H1 (cell line): ENCODE measurements at regions not wholly inside any gene's neighbourhood (a gene's known extent, or its start where the extent isn't known, plus 50 kb on each side); places are given as distances from the start of the nearest gene placed in this dataset.

Experiments used
- CTCF ChIA-PET: fragments of 300-600 bp; sonication (Branson Sonifier 250); formaldehyde crosslinking; loops from one replicate; lab custom pipeline; 2021; ENCODE audit not compliant: partially characterized antibody; lab: Charles Lee
- POLR2A ChIA-PET: fragments of 300-600 bp; sonication (Branson Sonifier 250); formaldehyde crosslinking; loops from one replicate; lab custom pipeline; 2021; ENCODE audit warnings: inconsistent platforms; ENCODE audit not compliant: partially characterized antibody; lab: Charles Lee
- DNase-seq, 2 experiments: peaks; one replicate each; pipeline versions ENCODE4 v3.0.0 to v3.0.0-alpha.2; 2010 to 2022; ENCODE audit warnings: low spot score in 2 of 2, low read depth in 1 of 2, mixed read lengths in 1 of 2
- FAIRE-seq: peaks from 2 replicates; lab custom pipeline; 2011; peaks lifted over from hg19 to GRCh38; lab: Jason Lieb, UNC
- H2AFZ ChIP-seq: 2 replicates; pipeline ENCODE4 v1.8.1; 2012; ENCODE audit warnings: low read length, inconsistent platforms
- H2AK5ac ChIP-seq: 2 replicates; pipeline ENCODE4 v1.6.1; 2013; ENCODE audit warnings: low read depth, low read length
- H2BK120ac ChIP-seq: replicated peaks from 2 replicates; pipeline ENCODE3; 2013; ENCODE audit warnings: low read depth, low read length, inconsistent platforms
- H2BK12ac ChIP-seq: 2 replicates; pipeline ENCODE4 v1.6.1; 2013; ENCODE audit warnings: low read depth, low read length
- H2BK15ac ChIP-seq: 2 replicates; pipeline ENCODE4 v1.6.1; 2013; ENCODE audit warnings: low read length
- H2BK20ac ChIP-seq: 2 replicates; pipeline ENCODE4 v1.6.1; 2013; ENCODE audit warnings: low read length
- H2BK5ac ChIP-seq: 2 replicates; pipeline ENCODE4 v1.6.1; 2013; ENCODE audit warnings: low read depth, low read length
- H3K14ac ChIP-seq: 2 replicates; pipeline ENCODE4 v1.6.1; 2013; ENCODE audit warnings: inconsistent platforms; ENCODE audit not compliant: insufficient read length
- H3K18ac ChIP-seq: 2 replicates; pipeline ENCODE4 v1.6.1; 2013; ENCODE audit warnings: low read length; ENCODE audit errors: extremely low read depth
- H3K23ac ChIP-seq: 2 replicates; pipeline ENCODE4 v1.6.1; 2013; ENCODE audit warnings: inconsistent platforms; ENCODE audit not compliant: insufficient read length
- H3K23me2 ChIP-seq: 2 replicates; pipeline ENCODE4 v1.6.1; 2013; ENCODE audit warnings: low read depth, low read length
- H3K27ac ChIP-seq: 2 replicates; pipeline ENCODE4 v1.6.1; 2011; ENCODE audit warnings: low read depth, low read length, inconsistent platforms
- H3K27me3 ChIP-seq, 4 experiments: replicated peaks in 1 of 4; 1 replicate in 1 of 4; 2 replicates in 3 of 4; pipeline versions ENCODE4 v1.6.1 to v1.8.1; 2011 to 2013; ENCODE audit warnings: low read length in 3 of 4, mild to moderate bottlenecking in 3 of 4, inconsistent platforms in 2 of 4, mixed read lengths in 2 of 4, moderate library complexity in 1 of 4; ENCODE audit not compliant: control insufficient read depth in 3 of 4, insufficient read depth in 3 of 4; ENCODE audit errors: extremely low read depth in 1 of 4
- H3K36me3 ChIP-seq, 4 experiments: 2 replicates each; pipeline versions ENCODE4 v1.6.1 to v1.8.1; 2011 to 2013; ENCODE audit warnings: mild to moderate bottlenecking in 4 of 4, low read length in 3 of 4, moderate library complexity in 2 of 4, control low read depth in 1 of 4, inconsistent platforms in 1 of 4; ENCODE audit not compliant: insufficient read depth in 4 of 4, control insufficient read depth in 2 of 4
- H3K4ac ChIP-seq: replicated peaks from 2 replicates; pipeline ENCODE3; 2013; ENCODE audit warnings: low read length, low read depth, mixed read lengths, inconsistent platforms; ENCODE audit not compliant: insufficient read length
- H3K4me1 ChIP-seq, 4 experiments: replicated peaks in 1 of 4; 1 replicate in 1 of 4; 2 replicates in 3 of 4; pipeline versions ENCODE4 v1.6.1 to v1.8.1; 2011 to 2013; ENCODE audit warnings: low read length in 3 of 4, inconsistent platforms in 2 of 4, mixed read lengths in 1 of 4; ENCODE audit not compliant: insufficient read depth in 4 of 4, control insufficient read depth in 3 of 4
- H3K4me2 ChIP-seq, 2 experiments: 2 replicates each; pipeline versions ENCODE4 v1.6.1 to v1.8.1; 2011 to 2013; ENCODE audit warnings: low read depth in 2 of 2, low read length in 2 of 2, control low read depth in 1 of 2, inconsistent platforms in 1 of 2, mild to moderate bottlenecking in 1 of 2; ENCODE audit not compliant: insufficient read depth in 1 of 2
- H3K4me3 ChIP-seq, 4 experiments: fragments of 200-600, 300-600 bp in 1 of 4; sonication (generic), shearing (Covaris generic), sonication (Bioruptor Twin) in 1 of 4; 2 replicates each; pipeline versions ENCODE4 v1.5.1 to v1.8.1; 2011 to 2016; ENCODE audit warnings: low read length in 4 of 4, low read depth in 3 of 4, control low read depth in 2 of 4, inconsistent platforms in 2 of 4, mild to moderate bottlenecking in 2 of 4, mixed read lengths in 1 of 4, moderate library complexity in 1 of 4; ENCODE audit not compliant: insufficient read depth in 2 of 4; ENCODE audit errors: extremely low read depth in 1 of 4
- H3K56ac ChIP-seq: replicated peaks from 2 replicates; pipeline ENCODE3; 2013; ENCODE audit warnings: low read depth, mild to moderate bottlenecking, mixed read lengths, low read length, inconsistent platforms; ENCODE audit not compliant: insufficient read length
- H3K79me1 ChIP-seq: 2 replicates; pipeline ENCODE4 v1.6.1; 2013; ENCODE audit warnings: low read depth, low read length, control low read depth
- H3K79me2 ChIP-seq, 2 experiments: 2 replicates each; pipeline versions ENCODE4 v1.6.1 to v1.8.1; 2012 to 2013; ENCODE audit warnings: low read length in 2 of 2, mild to moderate bottlenecking in 2 of 2, inconsistent platforms in 1 of 2; ENCODE audit not compliant: insufficient read depth in 2 of 2, control insufficient read depth in 1 of 2
- H3K9ac ChIP-seq, 4 experiments: replicated peaks in 1 of 4; 1 replicate in 1 of 4; 2 replicates in 3 of 4; pipeline versions ENCODE4 v1.6.1 to v1.8.1; 2011 to 2013; ENCODE audit warnings: low read depth in 3 of 4, low read length in 3 of 4, control low read depth in 2 of 4, mild to moderate bottlenecking in 2 of 4, moderate library complexity in 2 of 4, inconsistent platforms in 1 of 4; ENCODE audit errors: extremely low read depth in 1 of 4
- H3K9me3 ChIP-seq, 2 experiments: 2 replicates each; pipeline versions ENCODE4 v1.6.1 to v1.8.1; 2012 to 2013; ENCODE audit warnings: mild to moderate bottlenecking in 2 of 2, moderate library complexity in 2 of 2, control low read depth in 1 of 2, inconsistent platforms in 1 of 2, low read depth in 1 of 2, low read length in 1 of 2, mixed read lengths in 1 of 2; ENCODE audit not compliant: insufficient read depth in 2 of 2
- H4K20me1 ChIP-seq, 2 experiments: replicated peaks in 1 of 2; 2 replicates each; pipeline versions ENCODE3 to v1.8.1; 2011 to 2013; ENCODE audit warnings: inconsistent platforms in 2 of 2, low read length in 2 of 2, mild to moderate bottlenecking in 1 of 2; ENCODE audit not compliant: insufficient read depth in 2 of 2, control insufficient read depth in 1 of 2
- H4K5ac ChIP-seq: 2 replicates; pipeline ENCODE4 v1.6.1; 2013; ENCODE audit warnings: low read length, low read depth, mixed read lengths, inconsistent platforms; ENCODE audit not compliant: insufficient read length
- H4K8ac ChIP-seq: 2 replicates; pipeline ENCODE4 v1.8.0; 2013; ENCODE audit warnings: mild to moderate bottlenecking, moderate library complexity, low read length, inconsistent platforms; ENCODE audit not compliant: insufficient read depth; ENCODE audit errors: extremely low read depth
- H4K91ac ChIP-seq: replicated peaks from 2 replicates; pipeline ENCODE3; 2013; ENCODE audit warnings: low read length, mixed read lengths, inconsistent platforms; ENCODE audit not compliant: insufficient read length
- BACH1 ChIP-seq: IDR thresholded peaks from 2 replicates; pipeline ENCODE4 v1.6.1; 2012; ENCODE audit warnings: low read length, improper control_type of control experiment
- BCL11A ChIP-seq, 2 experiments: IDR thresholded peaks; one replicate each; pipeline ENCODE4 v1.6.1; 2011; ENCODE audit warnings: low read depth in 2 of 2, low read length in 2 of 2, mild to moderate bottlenecking in 2 of 2
- CBX5 ChIP-seq: fragments of 300-800, 300-1000 bp; sonication (generic); IDR thresholded peaks from 2 replicates; pipeline ENCODE4 v1.7.1; 2016; ENCODE audit warnings: antibody characterized with exemption, low read length, low read depth
- CHD1 ChIP-seq: IDR thresholded peaks from 2 replicates; pipeline ENCODE4 v1.6.1; 2012; ENCODE audit warnings: low read depth, low read length, improper control_type of control experiment
- CREB1 ChIP-seq: IDR thresholded peaks from 2 replicates; pipeline ENCODE4 v1.6.1; 2012; ENCODE audit warnings: inconsistent platforms
- CTBP2 ChIP-seq: IDR thresholded peaks from 2 replicates; pipeline ENCODE4 v1.7.0; 2011; ENCODE audit warnings: borderline replicate concordance, mild to moderate bottlenecking, moderate library complexity, mixed read lengths, low read length; ENCODE audit not compliant: insufficient read depth, insufficient read length
- HDAC2 ChIP-seq, 2 experiments: fragments of 300-600 bp in 1 of 2; sonication (generic) in 1 of 2; IDR thresholded peaks; 2 replicates each; pipeline ENCODE4 v1.6.1; 2011 to 2012; ENCODE audit warnings: low read depth in 2 of 2, low read length in 2 of 2, mild to moderate bottlenecking in 2 of 2, moderate library complexity in 2 of 2, borderline replicate concordance in 1 of 2, inconsistent platforms in 1 of 2
- HDAC6 ChIP-seq: IDR thresholded peaks from one replicate; pipeline ENCODE4 v1.7.1; 2012; ENCODE audit warnings: low read depth, mild to moderate bottlenecking, inconsistent platforms, low read length, moderate library complexity
- JUND ChIP-seq: IDR thresholded peaks from 2 replicates; pipeline ENCODE4 v1.6.1; 2011; ENCODE audit warnings: mild to moderate bottlenecking, improper control_type of control experiment, low read length
- POU5F1 ChIP-seq: IDR thresholded peaks from 2 replicates; pipeline ENCODE4 v1.6.1; 2011; ENCODE audit warnings: low read depth, mild to moderate bottlenecking, low read length, moderate library complexity
- SP2 ChIP-seq: IDR thresholded peaks from 2 replicates; pipeline ENCODE4 v1.6.1; 2012; ENCODE audit warnings: mild to moderate bottlenecking, low read length, inconsistent platforms
- TAF7 ChIP-seq: optimal IDR thresholded peaks from 2 replicates; pipeline ENCODE3; 2011; ENCODE audit warnings: low read depth, mild to moderate bottlenecking, inconsistent platforms, low read length, moderate library complexity, borderline replicate concordance
- YY1 ChIP-seq: IDR thresholded peaks from 2 replicates; pipeline ENCODE4 v1.6.1; 2011; ENCODE audit warnings: low read depth, mild to moderate bottlenecking, low read length
- WGBS, 2 experiments: shearing (Covaris generic) in 1 of 2; methylation state at CpG; one replicate each; pipeline versions ENCODE4 v1.1.6 to v1.1.7; 2013 to 2015; ENCODE audit warnings: low lambda C conversion rate in 2 of 2, mixed read lengths in 2 of 2, inconsistent platforms in 1 of 2, low coverage in 1 of 2, missing lambda C conversion rate in 1 of 2; ENCODE audit not compliant: insufficient replicate concordance in 2 of 2, insufficient coverage in 1 of 2, insufficient read length in 1 of 2; ENCODE audit errors: extremely low coverage in 1 of 2, missing lambda C conversion rate in 1 of 2; 5-methylcytosine and 5-hydroxymethylcytosine counted together
- TF ChIP-seq, protein P1 (sequence below): IDR thresholded peaks from 2 replicates; pipeline ENCODE4 v1.6.1; 2011; ENCODE audit warnings: low read depth, mild to moderate bottlenecking, low read length; ENCODE audit not compliant: insufficient read depth

DNA sequence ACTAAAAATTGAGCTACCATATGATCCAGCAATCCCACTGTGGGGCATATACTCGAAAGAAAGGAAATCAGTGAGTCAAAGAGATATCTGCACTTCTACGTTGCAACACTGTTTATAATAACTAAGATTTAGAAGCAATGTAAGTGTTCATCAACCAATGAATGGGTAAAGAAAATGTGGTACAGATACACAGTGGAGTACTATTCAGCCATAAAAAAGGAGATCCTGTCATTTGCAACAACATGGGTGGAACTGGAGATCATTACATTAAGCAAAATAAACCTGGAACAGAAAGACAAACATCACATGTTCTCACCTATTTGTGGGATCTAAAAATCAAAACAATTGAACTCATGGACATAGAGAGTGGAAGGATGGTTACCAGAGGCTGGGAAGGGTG is 385.0 kb upstream of the TRIB2 start:
- WGBS, 2 experiments = 75% methylated on average over 2 of the region's 2 CpGs; no CpG with 5 or more reads in 1 of the 2 experiments
- POLR2A ChIA-PET = no interaction called here
- H2BK12ac ChIP-seq = no peak overlapping the region
- TF ChIP-seq BCL11A (IDR thresholded peaks at IDR 0.05; ENCODE audit: low read depth in 2 of 2, low read length in 2 of 2) = no peak
- TF ChIP-seq CREB1 = no peak
- TF ChIP-seq CHD1 = no peak
- no peak for TF ChIP-seq HDAC2 (IDR thresholded peaks at IDR 0.05; ENCODE audit: borderline replicate concordance in 1 of 2, low read depth in 2 of 2, low read length in 2 of 2)
- TF ChIP-seq, protein P1, sequence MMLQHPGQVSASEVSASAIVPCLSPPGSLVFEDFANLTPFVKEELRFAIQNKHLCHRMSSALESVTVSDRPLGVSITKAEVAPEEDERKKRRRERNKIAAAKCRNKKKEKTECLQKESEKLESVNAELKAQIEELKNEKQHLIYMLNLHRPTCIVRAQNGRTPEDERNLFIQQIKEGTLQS = no peak
- TF ChIP-seq SP2 = no peak
- no peak for TF ChIP-seq BACH1
- no peak for TF ChIP-seq CBX5
- TF ChIP-seq TAF7 = no peak
- TF ChIP-seq CTBP2 = no peak
- no peak for TF ChIP-seq POU5F1
- no peak for TF ChIP-seq HDAC6
- no peak for TF ChIP-seq YY1
- no peak for TF ChIP-seq JUND

More for the DNA sequence above, 385.0 kb upstream of the TRIB2 start:
- no peak overlapping the region for H3K4me2 ChIP-seq
- CTCF ChIA-PET = no interaction called here
- no peak overlapping the region for H2BK120ac ChIP-seq
- H3K9me3 ChIP-seq = no peaks in the 10 kb centered on the region
- DNase-seq (no peak), FAIRE-seq (no peak)
- H4K5ac ChIP-seq = no peak overlapping the region
- no peaks in the 10 kb centered on the region for H3K4me1 ChIP-seq
- no peak overlapping the region for H2BK20ac ChIP-seq
- no peak overlapping the region for H3K27ac ChIP-seq
- no peaks in the 10 kb centered on the region for H4K20me1 ChIP-seq
- H4K91ac ChIP-seq = no peak overlapping the region
- H2BK15ac ChIP-seq = no peak overlapping the region
- H3K23me2 ChIP-seq = no peaks in the 10 kb centered on the region
- H3K27me3 ChIP-seq = no peaks in the 10 kb centered on the region
- no peak overlapping the region for H4K8ac ChIP-seq
- no peaks in the 10 kb centered on the region for H3K79me2 ChIP-seq
- H3K4ac ChIP-seq = no peak overlapping the region
- no peak overlapping the region for H3K9ac ChIP-seq
- H2AK5ac ChIP-seq = no peak overlapping the region
- H3K14ac ChIP-seq = no peak overlapping the region
- H3K23ac ChIP-seq = no peak overlapping the region
- H2AFZ ChIP-seq = no peak overlapping the region
- no peaks in the 10 kb centered on the region; a peak in 1 of 8 replicates for H3K36me3 ChIP-seq
- no peak overlapping the region for H3K18ac ChIP-seq
- no peak overlapping the region for H3K4me3 ChIP-seq
- H3K79me1 ChIP-seq = no peaks in the 10 kb centered on the region
- no peak overlapping the region for H3K56ac ChIP-seq
- H2BK5ac ChIP-seq = no peak overlapping the region
